ENCODE measurements at regions not wholly inside any gene's neighbourhood (a gene's known extent, or its start where the extent isn't known, plus 50 kb on each side); places are given as distances from the start of the nearest gene placed in this dataset.

- WGBS, result 87% methylated on average over 14 of the region's 14 CpGs
- Histone ChIP-seq H3K4me1 (ENCODE audit: insufficient read depth, low read length) (no peaks in the 10 kb centered on the region), H3K27ac (ENCODE audit: low read depth, low read length) (no peak overlapping the region), H3K4me3 (ENCODE audit: low read length) (no peak overlapping the region), H3K36me3 (ENCODE audit: insufficient read depth, low read length) (no peaks in the 10 kb centered on the region), H3K9ac (ENCODE audit: low read depth, low read length) (no peak overlapping the region), H3K9me3 (ENCODE audit: insufficient read depth, low read depth, low read length) (no peaks in the 10 kb centered on the region), H3K27me3 (ENCODE audit: insufficient read depth, low read length) (no peaks in the 10 kb centered on the region)
Measured at GRCh38 chr11:45554230-45554967, 111.0 kb downstream of the CHST1 start.

GRCh38 chr11:45553383-45553936 lies 112.0 kb downstream of the CHST1 start:
- Histone ChIP-seq H3K9ac (ENCODE audit: low read depth, low read length) (no peak overlapping the region), H3K9me3 (ENCODE audit: insufficient read depth, low read depth, low read length) (no peaks in the 10 kb centered on the region), H3K27me3 (ENCODE audit: insufficient read depth, low read length) (no peaks in the 10 kb centered on the region), H3K36me3 (ENCODE audit: insufficient read depth, low read length) (no peaks in the 10 kb centered on the region), H3K4me3 (ENCODE audit: low read length) (no peak overlapping the region), H3K27ac (ENCODE audit: low read depth, low read length) (no peak overlapping the region), H3K4me1 (ENCODE audit: insufficient read depth, low read length) (no peaks in the 10 kb centered on the region)
- WGBS, result 89% methylated on average over 9 of the region's 9 CpGs

GRCh38 chr11:45551191-45551713 lies 114.2 kb downstream of the CHST1 start:
- H3K27me3 ChIP-seq (ENCODE audit: insufficient read depth, low read length), result no peaks in the 10 kb centered on the region
- whole genome bisulfite sequencing, result 89% methylated on average over 10 of the region's 10 CpGs
- H3K27ac ChIP-seq (ENCODE audit: low read depth, low read length), result no peak overlapping the region
- H3K9me3 ChIP-seq (ENCODE audit: insufficient read depth, low read depth, low read length), result no peaks in the 10 kb centered on the region
- no peaks in the 10 kb centered on the region for H3K36me3 ChIP-seq (ENCODE audit: insufficient read depth, low read length)
- H3K4me3 ChIP-seq (ENCODE audit: low read length), result no peak overlapping the region
- H3K9ac ChIP-seq (ENCODE audit: low read depth, low read length), result no peak overlapping the region
- H3K4me1 ChIP-seq (ENCODE audit: insufficient read depth, low read length), result no peaks in the 10 kb centered on the region

GRCh38 chr11:45549257-45549656 lies 116.2 kb downstream of the CHST1 start:
- H3K9me3 ChIP-seq (ENCODE audit: insufficient read depth, low read depth, low read length), result no peaks in the 10 kb centered on the region
- H3K27ac ChIP-seq (ENCODE audit: low read depth, low read length), result no peak overlapping the region
- H3K9ac ChIP-seq (ENCODE audit: low read depth, low read length), result no peak overlapping the region
- H3K27me3 ChIP-seq (ENCODE audit: insufficient read depth, low read length), result no peaks in the 10 kb centered on the region
- 69% methylated on average over 6 of the region's 6 CpGs for WGBS
- no peaks in the 10 kb centered on the region for H3K4me1 ChIP-seq (ENCODE audit: insufficient read depth, low read length)
- H3K36me3 ChIP-seq (ENCODE audit: insufficient read depth, low read length), result no peaks in the 10 kb centered on the region
- H3K4me3 ChIP-seq (ENCODE audit: low read length), result no peak overlapping the region

GRCh38 chr11:45546366-45546765 lies 119.1 kb downstream of the CHST1 start:
- 80% methylated on average over 2 of the region's 3 CpGs for WGBS
- no peak overlapping the region for H3K4me3 ChIP-seq (ENCODE audit: low read length)
- peaks cover 4% of the 10 kb centered on the region; the same call in 1 of the 2 replicates for H3K27me3 ChIP-seq (ENCODE audit: insufficient read depth, low read length)
- no peak overlapping the region for H3K9ac ChIP-seq (ENCODE audit: low read depth, low read length)
- H3K36me3 ChIP-seq (ENCODE audit: insufficient read depth, low read length), result no peaks in the 10 kb centered on the region
- H3K4me1 ChIP-seq (ENCODE audit: insufficient read depth, low read length), result no peaks in the 10 kb centered on the region
- no peaks in the 10 kb centered on the region for H3K9me3 ChIP-seq (ENCODE audit: insufficient read depth, low read depth, low read length)
- no peak overlapping the region for H3K27ac ChIP-seq (ENCODE audit: low read depth, low read length)

GRCh38 chr11:45544826-45545225 lies 120.6 kb downstream of the CHST1 start:
- 95% methylated on average over 2 of the region's 4 CpGs for WGBS

GRCh38 chr11:45543808-45544422 lies 121.5 kb downstream of the CHST1 start:
- Histone ChIP-seq H3K27me3 (ENCODE audit: insufficient read depth, low read length) (peaks cover 4% of the 10 kb centered on the region; the same call in 1 of the 2 replicates), H3K9ac (ENCODE audit: low read depth, low read length) (no peak overlapping the region), H3K4me3 (ENCODE audit: low read length) (no peak overlapping the region), H3K27ac (ENCODE audit: low read depth, low read length) (no peak overlapping the region), H3K9me3 (ENCODE audit: insufficient read depth, low read depth, low read length) (no peaks in the 10 kb centered on the region), H3K36me3 (ENCODE audit: insufficient read depth, low read length) (no peaks in the 10 kb centered on the region), H3K4me1 (ENCODE audit: insufficient read depth, low read length) (no peaks in the 10 kb centered on the region)
- 34% methylated on average over 5 of the region's 5 CpGs for WGBS

More at GRCh38 chr11:45544826-45545225, 120.6 kb downstream of the CHST1 start:
- Histone ChIP-seq H3K9me3 (ENCODE audit: insufficient read depth, low read depth, low read length) (no peaks in the 10 kb centered on the region), H3K9ac (ENCODE audit: low read depth, low read length) (no peak overlapping the region), H3K27me3 (ENCODE audit: insufficient read depth, low read length) (peaks cover 4% of the 10 kb centered on the region; the same call in 1 of the 2 replicates), H3K36me3 (ENCODE audit: insufficient read depth, low read length) (no peaks in the 10 kb centered on the region), H3K4me1 (ENCODE audit: insufficient read depth, low read length) (no peaks in the 10 kb centered on the region), H3K27ac (ENCODE audit: low read depth, low read length) (no peak overlapping the region), H3K4me3 (ENCODE audit: low read length) (no peak overlapping the region)

DNA sequence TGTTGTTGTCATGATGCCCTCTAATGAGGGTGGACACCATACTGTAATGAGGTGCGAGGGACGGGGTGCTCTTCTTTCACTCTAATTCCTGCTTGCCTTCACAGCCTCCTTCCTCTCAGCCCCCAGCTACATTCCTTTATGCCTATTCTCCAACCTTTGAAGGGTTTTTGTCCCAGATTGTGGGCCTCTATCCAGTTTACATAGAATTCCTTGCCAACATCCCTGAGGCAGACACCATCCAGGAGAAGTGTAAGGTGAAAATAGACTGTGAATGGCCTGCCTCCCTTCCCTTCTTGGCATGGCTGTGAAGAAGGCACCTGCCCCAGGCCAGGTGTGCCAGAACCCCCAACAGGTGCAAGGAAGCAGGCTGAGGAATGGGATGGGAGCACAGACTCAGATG lies 122.3 kb downstream of the CHST1 start:
- Histone ChIP-seq H3K4me3 (ENCODE audit: low read length) (no peak overlapping the region), H3K27ac (ENCODE audit: low read depth, low read length) (no peak overlapping the region), H3K9ac (ENCODE audit: low read depth, low read length) (no peak overlapping the region), H3K36me3 (ENCODE audit: insufficient read depth, low read length) (no peaks in the 10 kb centered on the region), H3K9me3 (ENCODE audit: insufficient read depth, low read depth, low read length) (no peaks in the 10 kb centered on the region), H3K27me3 (ENCODE audit: insufficient read depth, low read length) (peaks cover 4% of the 10 kb centered on the region; the same call in 1 of the 2 replicates), H3K4me1 (ENCODE audit: insufficient read depth, low read length) (no peaks in the 10 kb centered on the region)
- 100% methylated on average over 2 of the region's 2 CpGs for WGBS

- Histone ChIP-seq H3K4me1 (ENCODE audit: insufficient read depth, low read length) (no peaks in the 10 kb centered on the region), H3K27me3 (ENCODE audit: insufficient read depth, low read length) (peaks cover 4% of the 10 kb centered on the region; the same call in 1 of the 2 replicates)
Measured at GRCh38 chr11:45541693-45542434, 123.6 kb downstream of the CHST1 start.

GRCh38 chr11:45538939-45539338 lies 126.5 kb downstream of the CHST1 start:
- 95% methylated on average over 2 of the region's 2 CpGs for WGBS
- H3K27ac ChIP-seq (ENCODE audit: low read depth, low read length), result no peak overlapping the region
- no peak overlapping the region for H3K4me3 ChIP-seq (ENCODE audit: low read length)
- H3K9me3 ChIP-seq (ENCODE audit: insufficient read depth, low read depth, low read length), result no peaks in the 10 kb centered on the region
- no peak overlapping the region for H3K9ac ChIP-seq (ENCODE audit: low read depth, low read length)
- peaks cover 4% of the 10 kb centered on the region; the same call in 1 of the 2 replicates for H3K27me3 ChIP-seq (ENCODE audit: insufficient read depth, low read length)
- H3K4me1 ChIP-seq (ENCODE audit: insufficient read depth, low read length), result no peaks in the 10 kb centered on the region
- H3K36me3 ChIP-seq (ENCODE audit: insufficient read depth, low read length), result no peaks in the 10 kb centered on the region

More at GRCh38 chr11:45541693-45542434, 123.6 kb downstream of the CHST1 start:
- Histone ChIP-seq H3K9ac (ENCODE audit: low read depth, low read length) (no peak overlapping the region), H3K9me3 (ENCODE audit: insufficient read depth, low read depth, low read length) (no peaks in the 10 kb centered on the region), H3K36me3 (ENCODE audit: insufficient read depth, low read length) (no peaks in the 10 kb centered on the region), H3K4me3 (ENCODE audit: low read length) (no peak overlapping the region), H3K27ac (ENCODE audit: low read depth, low read length) (no peak overlapping the region)
- 85% methylated on average over 4 of the region's 10 CpGs for WGBS

Data from HUES64 (cell line).